Kidney (tissue), 13 donors: ENCODE measurements at regions not wholly inside any gene's neighbourhood (a gene's known extent, or its start where the extent isn't known, plus 50 kb on each side); places are given as distances from the start of the nearest gene placed in this dataset.

ENCODE experiments used
- DNase-seq, 5 donors: peaks; one replicate each; pipeline ENCODE4 v3.0.0-alpha.2; 2013 to 2020
- FAIRE-seq: peaks from 2 replicates; lab custom pipeline; 2012; peaks lifted over from hg19 to GRCh38; lab: Jason Lieb, UNC
- H3K27ac ChIP-seq, 2 donors: one replicate each; pipeline ENCODE4 v1.7.0; 2013; ENCODE audit warnings: low read depth in 2 of 2, low read length in 2 of 2, inconsistent platforms in 1 of 2
- H3K27me3 ChIP-seq: one replicate; pipeline ENCODE4 v1.7.1; 2013; ENCODE audit warnings: low read length, inconsistent platforms; ENCODE audit not compliant: control insufficient read depth, insufficient read depth
- H3K36me3 ChIP-seq, 3 donors: one replicate each; pipeline versions ENCODE4 v1.7.0 to v1.7.1; 2013; ENCODE audit warnings: low read length in 3 of 3, control low read depth in 1 of 3, inconsistent platforms in 1 of 3; ENCODE audit not compliant: insufficient read depth in 3 of 3, control insufficient read depth in 2 of 3
- H3K4me1 ChIP-seq, 3 donors: one replicate each; pipeline versions ENCODE4 v1.7.0 to v1.7.1; 2013; ENCODE audit warnings: low read length in 3 of 3, inconsistent platforms in 1 of 3, low read depth in 1 of 3; ENCODE audit not compliant: control insufficient read depth in 2 of 3, insufficient read depth in 2 of 3
- H3K4me3 ChIP-seq, 3 donors: one replicate each; pipeline versions ENCODE4 v1.7.0 to v1.8.1; 2013; ENCODE audit warnings: low read length in 3 of 3, control low read depth in 1 of 3, inconsistent platforms in 1 of 3
- H3K9ac ChIP-seq, 3 donors: one replicate each; pipeline versions ENCODE4 v1.7.0 to v1.7.1; 2013; ENCODE audit warnings: low read length in 3 of 3, control low read depth in 1 of 3, inconsistent platforms in 1 of 3
- H3K9me3 ChIP-seq, 3 donors: one replicate each; pipeline versions ENCODE4 v1.7.0 to v1.7.1; 2013; ENCODE audit warnings: low read length in 3 of 3, control low read depth in 1 of 3, inconsistent platforms in 1 of 3; ENCODE audit not compliant: control insufficient read depth in 2 of 3, insufficient read depth in 1 of 3
- intact Hi-C: fragments of 100-400 bp; cut with DNase I; formaldehyde crosslinking; loops from one replicate; pipeline ENCODE4 v1.11.1; 2022
- TF ChIP-seq, protein P1 (sequence below): IDR thresholded peaks from 3 replicates; pipeline ENCODE4 v1.5.1; 2012; ENCODE audit warnings: mild to moderate bottlenecking, moderate library complexity, borderline replicate concordance; ENCODE audit not compliant: insufficient read depth; ENCODE audit errors: extremely low read depth
- donor health status: control.
- donor health status: control.
- donor health status: control.
- donor health status: control.
- donor health status: control.
- donor health status: DM: yes; HTN: yes; CAD: no.
- donor health status: Normal renal cell carcinoma (clear cell type).

DNA sequence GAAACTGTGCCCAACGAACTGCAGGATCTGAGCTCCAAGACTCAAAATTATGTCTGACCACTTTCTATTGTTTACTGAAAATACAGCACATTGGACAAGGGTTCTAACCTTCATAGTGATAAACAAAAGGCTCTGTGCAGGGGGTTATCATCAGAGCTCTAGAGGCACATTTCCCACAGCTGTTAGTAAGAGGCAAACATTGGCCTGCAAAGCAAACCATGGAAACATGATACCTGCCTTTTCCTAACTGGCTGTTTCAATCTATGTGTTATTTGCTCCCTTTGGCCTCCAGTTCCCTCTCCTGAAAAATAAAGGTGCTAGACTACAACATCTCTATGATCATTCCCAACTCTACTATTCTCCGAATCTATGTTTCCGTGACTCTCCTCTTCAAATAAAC, 159.7 kb upstream of the ARHGEF26 start:
- H3K4me3 ChIP-seq: no peak overlapping the region
- no peaks in the 10 kb centered on the region for H3K27me3 ChIP-seq
- H3K9me3 ChIP-seq: no peaks in the 10 kb centered on the region
- no peaks in the 10 kb centered on the region for H3K36me3 ChIP-seq
- TF ChIP-seq, protein P1, sequence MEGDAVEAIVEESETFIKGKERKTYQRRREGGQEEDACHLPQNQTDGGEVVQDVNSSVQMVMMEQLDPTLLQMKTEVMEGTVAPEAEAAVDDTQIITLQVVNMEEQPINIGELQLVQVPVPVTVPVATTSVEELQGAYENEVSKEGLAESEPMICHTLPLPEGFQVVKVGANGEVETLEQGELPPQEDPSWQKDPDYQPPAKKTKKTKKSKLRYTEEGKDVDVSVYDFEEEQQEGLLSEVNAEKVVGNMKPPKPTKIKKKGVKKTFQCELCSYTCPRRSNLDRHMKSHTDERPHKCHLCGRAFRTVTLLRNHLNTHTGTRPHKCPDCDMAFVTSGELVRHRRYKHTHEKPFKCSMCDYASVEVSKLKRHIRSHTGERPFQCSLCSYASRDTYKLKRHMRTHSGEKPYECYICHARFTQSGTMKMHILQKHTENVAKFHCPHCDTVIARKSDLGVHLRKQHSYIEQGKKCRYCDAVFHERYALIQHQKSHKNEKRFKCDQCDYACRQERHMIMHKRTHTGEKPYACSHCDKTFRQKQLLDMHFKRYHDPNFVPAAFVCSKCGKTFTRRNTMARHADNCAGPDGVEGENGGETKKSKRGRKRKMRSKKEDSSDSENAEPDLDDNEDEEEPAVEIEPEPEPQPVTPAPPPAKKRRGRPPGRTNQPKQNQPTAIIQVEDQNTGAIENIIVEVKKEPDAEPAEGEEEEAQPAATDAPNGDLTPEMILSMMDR: no peak
- intact Hi-C loops: no loop called here
- H3K9ac ChIP-seq: no peak overlapping the region
- no peak for FAIRE-seq
- H3K4me1 ChIP-seq: no peaks in the 10 kb centered on the region
- no peak overlapping the region for H3K27ac ChIP-seq
- no peak for DNase-seq

DNA sequence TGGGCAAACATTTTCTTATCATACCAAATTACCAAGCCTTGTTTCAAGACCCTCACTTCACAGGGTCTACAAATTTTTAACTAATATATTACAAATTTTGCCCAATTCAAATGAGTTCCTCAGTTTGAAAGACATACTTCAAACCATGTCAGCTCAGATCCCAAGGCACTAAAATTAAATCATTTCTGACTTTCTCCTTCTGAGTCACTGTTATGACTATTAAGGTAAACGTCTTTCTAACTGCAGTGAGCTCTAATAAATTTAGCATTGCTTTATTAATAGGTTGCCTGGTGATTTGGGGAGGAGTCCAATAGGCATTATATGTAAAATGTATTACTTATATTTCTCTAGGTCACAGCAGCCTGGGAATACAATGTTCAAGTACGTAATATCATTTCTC, 158.2 kb upstream of the ARHGEF26 start:
- intact Hi-C loops: no loop called here
- no peaks in the 10 kb centered on the region for H3K9me3 ChIP-seq
- DNase-seq (no peak), FAIRE-seq (no peak)
- H3K9ac ChIP-seq: no peak overlapping the region
- H3K4me1 ChIP-seq: no peaks in the 10 kb centered on the region
- no peak overlapping the region for H3K27ac ChIP-seq
- no peaks in the 10 kb centered on the region for H3K27me3 ChIP-seq
- H3K36me3 ChIP-seq: no peaks in the 10 kb centered on the region
- TF ChIP-seq, protein P1: no peak
- H3K4me3 ChIP-seq: no peak overlapping the region

DNA sequence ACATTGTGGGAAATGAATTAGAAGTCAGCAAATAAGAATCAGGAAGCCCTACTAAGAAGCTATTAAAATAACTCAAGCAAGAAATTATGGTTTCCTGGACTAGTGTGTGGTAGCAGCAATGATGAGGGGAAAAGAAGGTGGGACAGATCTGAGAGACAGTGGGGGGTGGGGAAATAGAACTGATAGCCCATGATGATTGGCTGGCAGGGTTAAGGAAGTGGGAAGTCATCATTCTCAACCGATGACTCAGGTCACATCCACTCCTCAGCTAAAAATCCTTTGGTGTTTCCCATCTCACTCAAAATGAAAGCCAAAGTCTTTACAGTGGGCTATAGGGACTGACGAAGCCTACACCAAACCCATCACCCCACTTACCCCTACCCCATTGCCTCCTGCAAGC, 153.9 kb upstream of the ARHGEF26 start:
- intact Hi-C loops: no loop called here
- no peaks in the 10 kb centered on the region for H3K36me3 ChIP-seq

More for the DNA sequence above, 153.9 kb upstream of the ARHGEF26 start:
- Histone ChIP-seq H3K4me1 (no peaks in the 10 kb centered on the region), H3K27ac (no peak overlapping the region), H3K27me3 (no peaks in the 10 kb centered on the region), H3K9ac (no peak overlapping the region), H3K9me3 (no peaks in the 10 kb centered on the region), H3K4me3 (no peak overlapping the region)
- DNase-seq (no peak), FAIRE-seq (no peak)
- TF ChIP-seq, protein P1: no peak
